CD4-positive, CD25-positive, alpha-beta regulatory T cell (primary cell): ENCODE measurements at regions not wholly inside any gene's neighbourhood (a gene's known extent, or its start where the extent isn't known, plus 50 kb on each side); places are given as distances from the start of the nearest gene placed in this dataset.
A peak's percentile ranks its signal among the peaks of the same experiment; 100 is the strongest.
"Not testable (repeated sequence)": the region's sequence is repeated elsewhere in the genome, so short reads cannot be mapped to it uniquely, and the experiment has no call there.

Experiments
- ATAC-seq, 2 donors: fragments of 150-1000 bp; cut with Tn5 transposase; one replicate each; pipeline ENCODE4 v1.10.0; 2021; ENCODE audit warnings: low read depth in 2 of 2, moderate number of reproducible peaks in 2 of 2, moderate library complexity in 1 of 2
- DNase-seq, 3 donors: peaks; one replicate each; pipeline versions ENCODE4 v3.0.0 to v3.0.0-alpha.2; 2012 to 2022; ENCODE audit warnings: mixed read lengths in 1 of 3
- H3K27ac ChIP-seq: one replicate; pipeline ENCODE4 v1.7.0; 2013; ENCODE audit warnings: mild to moderate bottlenecking, low read length; ENCODE audit not compliant: insufficient read depth, poor library complexity, severe bottlenecking
- H3K27me3 ChIP-seq: one replicate; pipeline ENCODE4 v1.7.0; 2013; ENCODE audit warnings: low read length; ENCODE audit not compliant: control insufficient read depth, insufficient read depth
- H3K36me3 ChIP-seq: one replicate; pipeline ENCODE4 v1.7.0; 2013; ENCODE audit warnings: mild to moderate bottlenecking, low read length, moderate library complexity; ENCODE audit not compliant: control insufficient read depth, insufficient read depth
- H3K4me1 ChIP-seq: 2 replicates; pipeline ENCODE4 v1.7.0; 2013; ENCODE audit warnings: mild to moderate bottlenecking, low read length; ENCODE audit not compliant: insufficient read depth, control insufficient read depth, poor library complexity, severe bottlenecking
- H3K4me3 ChIP-seq: one replicate; pipeline ENCODE4 v1.7.0; 2013; ENCODE audit warnings: low read depth, mild to moderate bottlenecking, low read length, moderate library complexity
- H3K9me3 ChIP-seq, 2 experiments: 1 replicate in 1 of 2; 2 replicates in 1 of 2; pipeline ENCODE4 v1.7.0; 2013; ENCODE audit warnings: low read length in 2 of 2, mild to moderate bottlenecking in 1 of 2, moderate library complexity in 1 of 2; ENCODE audit not compliant: control insufficient read depth in 2 of 2
- H3K27ac Mint-ChIP-seq, 3 donors: one replicate each; pipeline ENCODE4 v1.8.0; 2020 to 2022; ENCODE audit warnings: mild to moderate bottlenecking in 3 of 3, mixed read lengths in 3 of 3, moderate library complexity in 2 of 3
- H3K27me3 Mint-ChIP-seq: one replicate; pipeline ENCODE4 v1.8.0; 2022; ENCODE audit warnings: mild to moderate bottlenecking, mixed read lengths
- H3K36me3 Mint-ChIP-seq: one replicate; pipeline ENCODE4 v1.8.0; 2020; ENCODE audit warnings: mixed read lengths
- H3K4me1 Mint-ChIP-seq, 4 donors: one replicate each; pipeline ENCODE4 v1.8.0; 2020 to 2022; ENCODE audit warnings: mixed read lengths in 4 of 4, mild to moderate bottlenecking in 1 of 4
- H3K4me3 Mint-ChIP-seq, 4 donors: one replicate each; pipeline ENCODE4 v1.8.0; 2020 to 2022; ENCODE audit warnings: mild to moderate bottlenecking in 4 of 4, mixed read lengths in 4 of 4, moderate library complexity in 3 of 4
- H3K9me3 Mint-ChIP-seq, 7 donors: one replicate each; pipeline ENCODE4 v1.8.0; 2020 to 2022; ENCODE audit warnings: mixed read lengths in 7 of 7, mild to moderate bottlenecking in 3 of 7, moderate library complexity in 2 of 7

- Mint-ChIP-seq H3K27ac (no peak overlapping the region), H3K9me3 (peaks cover 0 to 26% (median 12%) of the 10 kb centered on the region in 7 donors), H3K27me3 (no peaks in the 10 kb centered on the region), H3K4me1 (no peaks in the 10 kb centered on the region), H3K36me3 (no peaks in the 10 kb centered on the region), H3K4me3 (no peak overlapping the region)
- Histone ChIP-seq H3K4me3 (no peak overlapping the region), H3K9me3 (no peaks in the 10 kb centered on the region), H3K27ac (no peak overlapping the region), H3K36me3 (no peaks in the 10 kb centered on the region), H3K27me3 (no peaks in the 10 kb centered on the region), H3K4me1 (no peaks in the 10 kb centered on the region)
- no peak for DNase-seq
- ATAC-seq: no peak
These were observed 365.9 kb downstream of the DMAC1 start for GRCh38 chr9:7433508-7434292.

GRCh38 chr9:7432989-7433388 is 366.6 kb downstream of the DMAC1 start:
- Mint-ChIP-seq H3K4me3 (no peak overlapping the region), H3K27me3 (no peaks in the 10 kb centered on the region), H3K27ac (no peak overlapping the region), H3K36me3 (no peaks in the 10 kb centered on the region), H3K4me1 (no peaks in the 10 kb centered on the region), H3K9me3 (peaks cover 0 to 26% (median 12%) of the 10 kb centered on the region in 7 donors)
- Histone ChIP-seq H3K27me3 (no peaks in the 10 kb centered on the region), H3K27ac (no peak overlapping the region), H3K9me3 (no peaks in the 10 kb centered on the region), H3K4me3 (no peak overlapping the region), H3K4me1 (no peaks in the 10 kb centered on the region), H3K36me3 (no peaks in the 10 kb centered on the region)
- ATAC-seq (no peak), DNase-seq (no peak)

- H3K36me3 Mint-ChIP-seq, H3K4me3 ChIP-seq, ATAC-seq, H3K9me3 ChIP-seq, H3K27ac Mint-ChIP-seq, H3K27me3 ChIP-seq, H3K4me1 Mint-ChIP-seq, H3K4me1 ChIP-seq, H3K27ac ChIP-seq, H3K36me3 ChIP-seq, H3K27me3 Mint-ChIP-seq, DNase-seq, H3K4me3 Mint-ChIP-seq: not testable (repeated sequence)
- H3K9me3 Mint-ChIP-seq: peaks cover 2 to 13% (median 5%) of the 10 kb centered on the region in 7 donors
These were observed 382.2 kb downstream of the DMAC1 start for GRCh38 chr9:7417397-7417796.

- Histone ChIP-seq H3K27ac (no peak overlapping the region), H3K9me3 (no peaks in the 10 kb centered on the region), H3K4me1 (no peaks in the 10 kb centered on the region), H3K4me3 (no peak overlapping the region), H3K27me3 (no peaks in the 10 kb centered on the region), H3K36me3 (no peaks in the 10 kb centered on the region)
- ATAC-seq (no peak), DNase-seq (no peak)
- Mint-ChIP-seq H3K4me1 (no peaks in the 10 kb centered on the region), H3K27ac (no peak overlapping the region), H3K27me3 (peaks cover 9% of the 10 kb centered on the region), H3K9me3 (peaks cover 0 to 11% (median 2%) of the 10 kb centered on the region in 7 donors), H3K36me3 (no peaks in the 10 kb centered on the region), H3K4me3 (no peak overlapping the region)
These were observed 383.7 kb downstream of the DMAC1 start for GRCh38 chr9:7415836-7416235.

GRCh38 chr9:7408845-7409244 is 390.7 kb downstream of the DMAC1 start:
- Mint-ChIP-seq H3K27me3 (peaks cover 4% of the 10 kb centered on the region), H3K4me1 (peaks cover 0 to 3% (median 0%) of the 10 kb centered on the region in 4 donors), H3K36me3 (no peaks in the 10 kb centered on the region), H3K4me3 (no peak overlapping the region), H3K27ac (no peak overlapping the region), H3K9me3 (peaks cover 0 to 4% (median 0%) of the 10 kb centered on the region in 7 donors)
- H3K4me3 ChIP-seq: no peak overlapping the region
- H3K9me3 ChIP-seq: no peaks in the 10 kb centered on the region
- no peaks in the 10 kb centered on the region for H3K4me1 ChIP-seq
- H3K27me3 ChIP-seq: no peaks in the 10 kb centered on the region
- H3K27ac ChIP-seq: no peak overlapping the region
- ATAC-seq (no peak), DNase-seq (no peak)
- H3K36me3 ChIP-seq: no peaks in the 10 kb centered on the region

- Histone ChIP-seq H3K4me3 (no peak overlapping the region), H3K9me3 (no peaks in the 10 kb centered on the region), H3K27ac (no peak overlapping the region), H3K36me3 (no peaks in the 10 kb centered on the region), H3K4me1 (no peaks in the 10 kb centered on the region), H3K27me3 (no peaks in the 10 kb centered on the region)
- Mint-ChIP-seq H3K9me3 (peaks cover 0 to 2% (median 0%) of the 10 kb centered on the region in 7 donors), H3K4me3 (no peak overlapping the region), H3K4me1 (peaks cover 0 to 3% (median 0%) of the 10 kb centered on the region in 4 donors), H3K36me3 (no peaks in the 10 kb centered on the region), H3K27me3 (peaks cover 4% of the 10 kb centered on the region), H3K27ac (no peak overlapping the region)
- ATAC-seq (no peak), DNase-seq (no peak)
These were observed 392.3 kb downstream of the DMAC1 start for GRCh38 chr9:7407246-7407645.

GRCh38 chr9:7405924-7406604 is 393.5 kb downstream of the DMAC1 start:
- ATAC-seq: no peak
- Mint-ChIP-seq H3K4me3 (no peak overlapping the region), H3K36me3 (no peaks in the 10 kb centered on the region), H3K27me3 (no peaks in the 10 kb centered on the region), H3K27ac (no peak overlapping the region), H3K9me3 (peaks cover 0 to 3% (median 1%) of the 10 kb centered on the region in 7 donors), H3K4me1 (peaks cover 0 to 3% (median 0%) of the 10 kb centered on the region in 4 donors)
- DNase-seq: peak in 1 of 3 donors; percentile 8
- H3K27me3 ChIP-seq: no peaks in the 10 kb centered on the region
- no peaks in the 10 kb centered on the region for H3K9me3 ChIP-seq
- no peaks in the 10 kb centered on the region for H3K36me3 ChIP-seq
- H3K27ac ChIP-seq: no peak overlapping the region
- no peak overlapping the region for H3K4me3 ChIP-seq
- H3K4me1 ChIP-seq: no peaks in the 10 kb centered on the region
